ENCODE measurements at regions not wholly inside any gene's neighbourhood (a gene's known extent, or its start where the extent isn't known, plus 50 kb on each side); places are given as distances from the start of the nearest gene placed in this dataset.

- DNase-seq, result no peak
These were observed 376.9 kb downstream of the PPP3CA start for GRCh38 chr4:100970414-100970813.

GRCh38 chr4:100969925-100970324 is 377.4 kb downstream of the PPP3CA start:
- no peak for DNase-seq

GRCh38 chr4:100968046-100968445 is 379.3 kb downstream of the PPP3CA start:
- DNase-seq, result no peak

- no peak for DNase-seq
These were observed 383.7 kb downstream of the PPP3CA start for GRCh38 chr4:100963627-100964026.

- DNase-seq, result peak in 1 of 2 experiments; percentile 23
These were observed 384.6 kb downstream of the PPP3CA start for GRCh38 chr4:100962698-100963097.

GRCh38 chr4:100960232-100960631 is 387.1 kb downstream of the PPP3CA start:
- no peak for DNase-seq

GRCh38 chr4:100954046-100954445 is 393.3 kb downstream of the PPP3CA start:
- no peak for DNase-seq

GRCh38 chr4:100953616-100954015 is 393.7 kb downstream of the PPP3CA start:
- no peak for DNase-seq

GRCh38 chr4:100952590-100952989 is 394.7 kb downstream of the PPP3CA start:
- DNase-seq, result no peak

GRCh38 chr4:100949350-100949935 is 397.9 kb downstream of the PPP3CA start:
- peak in 1 of 2 experiments; percentile 6 for DNase-seq

- DNase-seq, result no peak
These were observed 398.4 kb downstream of the PPP3CA start for GRCh38 chr4:100948911-100949310.

GRCh38 chr4:100945789-100946188 is 401.5 kb downstream of the PPP3CA start:
- no peak for DNase-seq

- peak in 1 of 2 experiments; percentile 20 for DNase-seq
These were observed 408.6 kb downstream of the PPP3CA start for GRCh38 chr4:100938698-100939097.

GRCh38 chr4:100936661-100937375 is 410.5 kb downstream of the PPP3CA start:
- DNase-seq, result peak; percentile 12 to 77

GRCh38 chr4:100935090-100935489 is 412.2 kb downstream of the PPP3CA start:
- peak; percentile 9 to 30 for DNase-seq

- no peak for DNase-seq
These were observed 413.7 kb downstream of the PPP3CA start for GRCh38 chr4:100933628-100934027.

- DNase-seq, result peak; percentile 74 to 87
These were observed 411.9 kb upstream of the EMCN start for GRCh38 chr4:100929758-100930157.

GRCh38 chr4:100929135-100929534 is 411.3 kb upstream of the EMCN start:
- DNase-seq, result peak in 1 of 2 experiments; percentile 2

- DNase-seq, result no peak
These were observed 408.4 kb upstream of the EMCN start for GRCh38 chr4:100926039-100926717.

GRCh38 chr4:100913685-100914084 is 395.9 kb upstream of the EMCN start:
- no peak for DNase-seq

GRCh38 chr4:100908540-100908939 is 390.7 kb upstream of the EMCN start:
- no peak for DNase-seq

GRCh38 chr4:100907465-100908454 is 389.9 kb upstream of the EMCN start:
- DNase-seq, result peak in 1 of 2 experiments; percentile 0

GRCh38 chr4:100906973-100907372 is 389.2 kb upstream of the EMCN start:
- no peak for DNase-seq
